Activated naive CD4-positive, alpha-beta T cell treated with anti-CD3 and anti-CD28 coated beads, Interleukin-2, amount 50 U/mL, for 16 hours (primary cell): ENCODE measurements at regions not wholly inside any gene's neighbourhood (a gene's known extent, or its start where the extent isn't known, plus 50 kb on each side); places are given as distances from the start of the nearest gene placed in this dataset.

ENCODE experiments used
- DNase-seq: peaks from one replicate; pipeline ENCODE4 v3.0.0-alpha.2; 2020

DNA sequence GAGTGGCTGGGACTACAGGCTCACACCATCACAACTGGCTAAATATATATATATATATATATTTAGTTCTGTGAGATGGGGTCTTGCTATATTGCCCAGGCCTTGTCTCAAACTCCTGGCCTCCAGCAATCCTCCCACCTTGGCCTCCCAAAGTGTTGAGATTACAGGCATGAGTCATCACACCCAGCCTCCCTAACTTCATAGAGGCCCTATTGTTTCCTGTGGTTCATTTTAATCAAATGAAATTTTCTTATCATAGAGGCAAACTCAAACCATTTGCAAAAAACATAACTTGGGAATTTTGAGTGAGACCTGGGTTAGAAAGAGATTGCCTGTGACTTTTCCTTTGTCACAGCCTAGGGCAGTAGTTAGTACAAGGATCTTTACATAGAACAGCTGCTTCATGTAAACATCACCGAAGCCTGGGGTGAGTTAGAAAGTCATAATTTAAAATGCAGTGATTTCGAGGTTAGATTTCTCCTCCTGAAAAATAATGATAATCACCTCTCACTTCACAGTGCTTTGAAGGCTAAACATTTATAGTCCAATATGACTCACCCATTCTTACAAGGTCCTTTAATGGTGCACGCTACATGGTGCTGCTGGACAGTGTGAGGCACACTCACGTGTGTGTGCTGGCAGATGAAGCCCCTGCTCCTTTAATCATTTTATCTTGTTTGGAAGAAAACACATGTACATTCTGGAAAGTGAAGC is 188.9 kb downstream of the RHOU start:
- no peak for DNase-seq

GRCh38 chr1:228925691-228926090 is 190.4 kb downstream of the RHOU start:
- DNase-seq, result no peak

DNA sequence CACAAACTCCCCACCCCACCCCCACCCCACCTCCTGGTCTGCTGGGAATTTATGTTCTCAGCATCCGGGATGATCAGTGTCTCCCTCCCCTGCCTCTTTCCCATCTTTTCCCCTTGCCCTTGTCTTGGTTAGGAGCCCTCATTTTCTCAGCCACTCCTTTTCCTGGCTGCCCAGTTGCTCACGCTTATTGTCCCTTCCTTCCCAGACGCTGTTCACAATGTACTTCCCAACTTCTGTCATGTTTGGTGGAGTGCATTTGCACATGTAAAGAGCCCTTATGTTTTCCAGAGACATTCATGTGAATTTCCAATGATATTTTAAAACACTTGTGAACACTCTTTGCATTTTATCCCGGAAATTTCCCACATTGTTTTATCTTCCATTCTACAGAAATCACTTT is 192.1 kb downstream of the RHOU start:
- no peak for DNase-seq

- DNase-seq, result no peak
Measured at GRCh38 chr1:228927946-228928898, 192.9 kb downstream of the RHOU start.

GRCh38 chr1:228929476-228930027 is 194.3 kb downstream of the RHOU start:
- no peak for DNase-seq

DNA sequence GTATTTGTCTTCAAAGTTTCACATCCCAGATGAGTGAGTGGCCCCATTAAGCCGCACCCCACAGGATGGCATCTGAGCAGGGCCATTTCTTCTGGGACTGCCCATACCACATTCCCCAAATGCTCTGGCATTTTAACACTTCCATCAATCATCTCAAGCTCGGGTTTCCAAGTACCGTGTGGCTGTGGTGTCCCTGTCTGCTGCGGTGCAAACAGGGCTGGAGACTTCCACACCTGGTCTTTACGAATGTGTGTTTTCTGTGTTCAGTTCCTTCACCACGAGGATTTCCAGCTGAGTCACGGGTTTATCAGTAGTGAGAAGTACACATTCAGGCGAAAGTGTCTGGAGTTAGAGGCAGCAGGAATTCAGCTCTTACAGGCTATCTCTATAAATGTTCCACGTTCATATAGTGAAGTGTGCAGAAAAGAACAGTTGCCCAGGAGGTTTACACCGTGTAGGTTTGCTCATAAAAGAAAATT is 195.2 kb downstream of the RHOU start:
- DNase-seq, result no peak

GRCh38 chr1:228933753-228934152 is 198.5 kb downstream of the RHOU start:
- DNase-seq, result no peak

DNA sequence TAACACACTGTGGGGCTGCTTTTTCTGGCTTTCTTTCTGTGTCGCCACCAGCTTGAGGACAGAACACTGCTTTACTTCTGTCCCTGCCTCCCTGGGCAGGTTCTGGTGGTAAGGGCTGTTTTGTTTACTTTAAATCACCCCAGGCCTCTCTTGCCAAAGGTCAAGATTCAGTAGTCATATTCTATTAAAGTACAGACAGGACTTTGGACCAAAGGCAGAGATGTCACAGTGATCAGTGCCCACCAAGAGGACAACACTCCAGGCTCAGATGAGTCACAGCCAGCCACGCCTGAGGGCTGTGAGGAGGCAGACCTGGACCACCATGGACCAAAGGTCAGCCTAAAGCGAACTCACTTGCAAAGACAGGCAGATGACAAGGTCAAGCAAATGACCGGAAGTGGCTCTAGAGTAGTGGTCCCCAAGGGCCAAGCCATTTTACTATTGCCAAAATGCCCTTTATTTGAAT is 200.0 kb downstream of the RHOU start:
- DNase-seq, result no peak

DNA sequence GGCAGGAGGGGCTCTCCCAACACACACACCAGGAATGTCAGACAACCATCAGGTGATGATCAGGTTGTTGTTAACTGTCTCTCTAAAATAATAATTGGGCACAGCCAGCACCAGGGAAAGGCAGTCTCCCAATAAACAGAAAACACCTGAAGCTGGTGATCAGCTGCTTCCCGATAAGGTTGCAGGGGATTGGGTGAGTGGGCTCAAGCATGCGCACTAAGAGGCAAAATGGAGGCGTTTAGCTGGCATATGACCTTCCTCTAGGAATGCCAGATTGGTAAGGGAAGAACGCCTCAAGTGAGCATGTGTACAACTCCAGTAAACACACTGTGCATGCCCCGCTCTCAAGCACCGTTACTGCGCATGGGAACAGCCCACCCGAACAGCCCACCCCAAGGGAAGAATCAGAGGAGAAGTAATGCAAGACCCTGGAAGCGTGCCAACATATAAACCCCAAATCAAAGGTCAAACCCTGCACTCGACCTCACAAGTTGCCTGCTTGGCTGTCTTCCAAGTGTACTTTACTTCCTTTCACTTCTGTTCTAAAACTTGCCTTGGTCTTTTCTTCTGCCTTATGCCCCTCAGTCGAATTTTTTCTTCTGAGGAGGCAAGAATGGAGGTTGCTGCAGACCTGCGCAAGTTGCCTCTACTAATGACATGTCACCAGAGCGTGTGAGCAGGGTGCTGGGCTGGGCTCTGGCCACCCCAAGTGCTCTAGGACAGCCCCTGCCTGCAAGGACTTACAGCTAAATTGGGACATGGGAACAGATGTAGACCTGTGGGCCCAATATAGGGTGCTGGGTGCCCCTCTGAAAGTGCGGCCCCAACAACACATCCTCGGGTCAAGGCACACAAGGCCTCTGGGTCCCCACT is 200.8 kb downstream of the RHOU start:
- no peak for DNase-seq

DNA sequence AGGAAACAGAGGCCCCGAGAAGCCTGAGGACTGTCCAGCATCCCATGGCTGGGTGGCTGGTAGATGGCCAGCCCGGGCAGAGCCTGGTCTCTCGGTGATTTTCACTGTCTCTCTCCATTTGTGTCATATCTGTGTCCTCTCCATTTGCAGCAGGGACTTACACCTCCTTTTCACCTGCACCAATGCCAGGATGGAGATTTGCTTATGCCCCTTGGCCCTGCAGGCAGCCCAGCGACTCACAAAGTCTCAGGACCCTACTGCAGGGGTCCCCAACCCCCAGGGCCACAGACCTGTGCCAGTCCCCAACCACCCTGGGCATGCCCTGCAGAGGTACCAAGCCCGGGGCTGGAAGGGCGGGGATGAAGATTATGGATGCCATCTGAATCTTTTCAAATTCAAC is 201.6 kb downstream of the RHOU start:
- DNase-seq, result no peak

- no peak for DNase-seq
Measured at GRCh38 chr1:228937351-228937750, 202.1 kb downstream of the RHOU start.

DNA sequence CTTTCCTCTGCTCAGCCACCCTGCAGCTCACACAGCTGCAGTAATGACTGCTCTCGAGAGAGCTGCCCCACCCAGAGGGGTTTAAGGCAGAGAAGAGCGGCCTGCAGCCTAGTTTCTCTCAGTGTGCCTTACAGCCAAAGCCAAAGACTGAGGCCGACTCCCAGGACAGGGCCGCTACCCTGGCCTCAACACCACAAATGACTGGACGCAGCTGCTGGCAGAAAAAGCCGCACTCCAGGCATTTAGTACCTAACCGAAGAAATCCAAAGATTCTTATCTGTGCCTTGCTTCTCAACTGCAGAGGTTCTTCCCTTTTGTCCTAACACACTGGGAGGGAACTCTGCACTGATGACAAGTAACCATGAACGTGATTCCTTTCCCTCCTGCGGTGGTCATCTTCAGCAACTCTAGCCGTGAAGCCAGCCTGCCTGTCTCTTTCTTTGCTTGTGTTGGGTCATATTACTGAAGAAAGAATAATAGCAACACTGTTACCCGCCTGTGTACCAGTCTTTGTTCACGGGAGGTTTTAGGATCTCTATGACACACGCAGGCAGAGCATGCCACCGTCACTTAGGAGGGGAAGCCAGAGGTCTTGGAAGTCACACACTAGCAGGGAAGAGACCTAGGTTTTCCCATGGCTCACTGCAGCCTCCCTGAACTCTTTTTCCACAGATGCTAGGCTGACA is 202.7 kb downstream of the RHOU start:
- no peak for DNase-seq

- no peak for DNase-seq
Measured at GRCh38 chr1:228938537-228938901, 203.2 kb downstream of the RHOU start.

- DNase-seq, result no peak
Measured at GRCh38 chr1:228939001-228939691, 203.9 kb downstream of the RHOU start.

DNA sequence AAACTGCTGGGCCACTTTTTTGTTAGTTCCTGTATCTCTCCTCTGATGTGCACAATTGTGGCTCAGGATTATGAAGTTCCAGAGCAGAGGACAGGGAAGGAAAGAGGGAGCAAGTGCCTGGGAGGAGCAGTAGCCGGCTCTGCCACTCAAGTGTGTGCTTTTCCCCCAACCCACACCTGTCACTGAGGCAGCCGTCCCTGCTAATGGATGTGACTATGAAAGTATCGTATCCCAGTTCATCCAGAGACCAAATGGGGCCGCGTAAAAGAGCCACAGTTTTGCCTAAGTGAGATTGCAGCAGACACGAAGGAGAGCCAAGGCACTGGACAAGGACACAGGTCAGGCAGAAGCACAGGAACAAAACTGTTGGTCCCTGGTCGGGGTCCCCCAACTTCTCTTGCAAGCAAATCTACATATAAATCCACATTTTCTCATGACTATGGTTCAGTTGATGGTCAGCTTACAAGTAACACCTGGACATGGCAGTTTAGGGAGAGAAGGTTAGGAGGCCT is 204.7 kb downstream of the RHOU start:
- no peak for DNase-seq

- DNase-seq, result no peak
Measured at GRCh38 chr1:228940526-228940925, 205.2 kb downstream of the RHOU start.

GRCh38 chr1:228940926-228941325 is 205.6 kb downstream of the RHOU start:
- DNase-seq, result no peak

DNA sequence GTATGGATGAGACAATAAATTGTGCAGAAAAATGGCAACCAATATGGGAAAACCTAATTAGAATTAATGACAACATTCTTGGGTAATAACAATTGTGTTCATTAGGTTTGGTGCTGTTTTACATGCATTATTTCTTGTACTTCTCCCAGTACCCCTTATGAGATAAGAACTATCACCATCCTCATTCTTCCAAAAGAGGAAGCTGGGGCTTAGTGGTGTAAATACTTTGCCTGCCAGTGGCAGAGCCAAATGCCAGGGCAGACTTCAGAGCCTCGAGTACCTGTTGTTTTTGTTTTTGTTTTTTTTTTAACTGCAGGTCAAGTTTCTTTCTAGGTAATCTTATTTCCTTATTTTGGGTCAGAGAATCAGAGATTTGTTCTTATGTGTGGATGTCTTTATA is 206.4 kb downstream of the RHOU start:
- no peak for DNase-seq

DNA sequence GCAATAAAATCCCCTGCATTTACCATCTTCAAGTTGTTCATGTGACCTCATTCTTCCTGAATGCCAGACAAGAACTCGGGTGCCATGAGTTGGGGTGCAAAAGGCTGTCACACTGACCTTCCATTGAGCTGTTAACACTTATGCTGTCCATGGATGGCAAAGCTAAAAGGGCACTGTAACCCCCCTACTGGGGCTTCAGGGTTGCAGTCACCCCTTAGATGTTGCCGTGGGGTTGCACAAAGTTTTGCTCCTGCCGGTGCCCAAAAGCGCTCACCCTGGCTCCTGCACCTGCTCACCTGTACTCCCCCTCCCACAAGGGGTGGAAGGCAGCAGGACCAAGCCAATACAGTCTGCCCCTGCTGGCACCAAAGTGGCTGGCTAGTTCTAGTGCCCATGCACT is 208.2 kb downstream of the RHOU start:
- DNase-seq, result no peak

DNA sequence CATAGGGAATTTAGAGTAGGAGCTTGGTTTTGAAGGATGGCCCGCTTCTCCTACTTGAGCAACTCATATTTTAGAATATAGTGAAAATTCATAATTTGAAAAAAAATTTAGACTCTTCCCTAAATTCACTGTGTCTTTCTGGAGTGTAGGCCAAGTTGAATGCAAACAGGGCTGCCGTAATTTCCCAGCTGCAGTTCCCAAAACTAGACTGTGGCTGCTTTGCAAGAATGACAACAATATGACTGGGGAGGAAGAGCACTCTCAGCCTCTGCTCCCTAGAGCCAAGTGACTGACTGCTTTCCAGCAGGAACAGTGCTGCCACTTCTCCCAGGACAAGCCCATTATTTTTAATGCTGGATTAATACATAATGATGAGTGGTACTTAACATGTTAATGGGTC is 209.0 kb downstream of the RHOU start:
- DNase-seq, result no peak

DNA sequence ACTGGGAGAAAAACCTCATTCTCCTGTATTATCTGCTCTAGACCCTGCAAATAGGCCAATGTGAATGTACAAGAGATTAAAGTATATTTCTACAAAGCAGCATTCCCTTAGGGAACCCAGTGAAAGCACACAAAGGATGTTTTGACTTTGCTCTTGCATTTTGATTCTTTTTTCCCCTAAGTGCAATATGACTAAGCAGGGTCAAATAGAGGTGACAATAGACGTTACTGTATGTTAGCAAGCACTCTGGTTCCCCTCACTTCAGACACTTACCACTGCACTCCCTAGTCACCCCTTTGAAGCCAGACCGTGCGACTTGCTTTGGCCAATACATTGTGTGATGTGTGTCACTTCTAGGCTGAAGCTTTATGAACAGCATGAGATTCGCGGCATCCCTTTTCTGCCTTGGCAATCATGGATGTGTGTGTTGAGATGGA is 209.7 kb downstream of the RHOU start:
- DNase-seq, result no peak
